ENCODE measurements at regions not wholly inside any gene's neighbourhood (a gene's known extent, or its start where the extent isn't known, plus 50 kb on each side); places are given as distances from the start of the nearest gene placed in this dataset.

DNA sequence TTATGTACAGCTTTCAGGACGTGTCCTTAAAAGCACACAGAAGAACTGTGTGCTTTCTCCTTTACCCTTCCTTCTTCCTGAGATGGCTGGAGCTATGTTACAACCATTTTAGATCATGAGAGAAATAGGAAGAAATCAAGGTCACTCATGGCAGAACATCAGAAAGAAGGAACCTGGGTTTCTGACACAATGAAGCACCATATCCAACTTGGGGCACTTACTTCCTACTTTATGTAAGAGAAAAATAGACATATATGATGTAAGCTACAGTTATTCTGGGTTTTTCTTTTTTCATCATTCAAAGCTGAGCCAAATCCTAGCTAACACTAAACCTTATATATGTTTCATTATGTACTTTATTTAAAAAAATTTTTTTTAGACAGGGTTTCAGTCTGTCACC is 79.5 kb downstream of the FAM161A start:
- TF ChIP-seq CTCF (IDR thresholded peaks at IDR 0.05; ENCODE audit: insufficient read depth, low read length, poor library complexity, severe bottlenecking) (no peak), EZH2phosphoT487 (conservative IDR thresholded peaks at IDR 0.05; ENCODE audit: low read length) (no peak)
